K562 (cell line): ENCODE measurements at regions not wholly inside any gene's neighbourhood (a gene's known extent, or its start where the extent isn't known, plus 50 kb on each side); places are given as distances from the start of the nearest gene placed in this dataset.

Experiments used
- ATAC-seq: fragments of 200-7000 bp; cut with Tn5 transposase; 3 replicates; pipeline ENCODE4 v1.9.1; 2020; ENCODE audit warnings: moderate library complexity
- BruUV-seq: library from RNA; stranded (reverse); fragments of 400-500 nt; replicated peaks from 2 replicates; lab custom pipeline; 2021; lab: Mats Ljungman, UMichigan
- CTCF ChIA-PET: fragments of 300-600 bp; formaldehyde crosslinking; extraction: SDS; loops from one replicate; lab custom pipeline; 2021; ENCODE audit warnings: low intra/inter-chr PET ratio; lab: Yijun Ruan, JAX
- POLR2A ChIA-PET: fragments of 300-600, 350-650 bp; sonication (Branson Sonifier 250); formaldehyde crosslinking; extraction: SDS; loops from one replicate; lab custom pipeline; 2021; ENCODE audit warnings: antibody characterized with exemption, inconsistent platforms; lab: Yijun Ruan, JAX
- DNase-seq, 4 experiments: peaks; one replicate each; pipeline versions ENCODE4 v3.0.0 to v3.0.0-alpha.2; 2011 to 2018; ENCODE audit warnings: low spot score in 3 of 4, mixed read lengths in 3 of 4; ENCODE audit errors: extremely low read depth in 1 of 4
- FAIRE-seq: peaks from 2 replicates; lab custom pipeline; 2011; peaks lifted over from hg19 to GRCh38; lab: Jason Lieb, UNC
- H2AFZ ChIP-seq: 2 replicates; pipeline ENCODE4 v1.6.0; 2011; ENCODE audit warnings: low read depth, low read length, control low read depth, inconsistent platforms
- H3K27ac ChIP-seq: fragments of 200-600 bp; 3 replicates; pipeline ENCODE4 v1.8.0; 2011; ENCODE audit warnings: low read depth, mild to moderate bottlenecking, control low read depth, inconsistent platforms, low read length, moderate library complexity, mixed read lengths; ENCODE audit errors: extremely low read depth
- H3K27me3 ChIP-seq, 2 experiments: fragments of 300-600 bp in 1 of 2; 2 replicates in 1 of 2; 3 replicates in 1 of 2; pipeline versions ENCODE4 v1.6.0 to v1.8.0; 2011; ENCODE audit warnings: inconsistent platforms in 2 of 2, low read length in 2 of 2, mild to moderate bottlenecking in 1 of 2, mixed read lengths in 1 of 2, moderate library complexity in 1 of 2; ENCODE audit not compliant: control insufficient read depth in 2 of 2, insufficient read depth in 2 of 2
- H3K36me3 ChIP-seq: fragments of 300-600 bp; 3 replicates; pipeline ENCODE4 v1.8.0; 2011; ENCODE audit warnings: mild to moderate bottlenecking, low read length, inconsistent platforms; ENCODE audit not compliant: control insufficient read depth, insufficient read depth
- H3K4me1 ChIP-seq, 2 experiments: fragments of 200-600 bp in 1 of 2; replicated peaks in 1 of 2; 2 replicates in 1 of 2; 3 replicates in 1 of 2; pipeline versions ENCODE4 v1.5.1 to v1.8.0; 2011; ENCODE audit warnings: inconsistent platforms in 2 of 2, low read length in 2 of 2, mild to moderate bottlenecking in 1 of 2, mixed read lengths in 1 of 2, moderate library complexity in 1 of 2; ENCODE audit not compliant: control insufficient read depth in 2 of 2, insufficient read depth in 2 of 2
- H3K4me2 ChIP-seq: 2 replicates; pipeline ENCODE4 v1.6.1; 2011; ENCODE audit warnings: low read length, control low read depth, inconsistent platforms, mixed read lengths; ENCODE audit not compliant: insufficient read depth
- H3K4me3 ChIP-seq: fragments of 200-600 bp; sonication (generic), shearing (Covaris generic); 2 replicates; pipeline ENCODE4 v1.5.1; 2016; ENCODE audit warnings: control low read depth, inconsistent platforms
- H3K79me2 ChIP-seq: fragments of 200-600 bp; 3 replicates; pipeline ENCODE4 v1.8.0; 2011; ENCODE audit warnings: low read length, inconsistent platforms; ENCODE audit not compliant: control insufficient read depth, insufficient read depth
- H3K9ac ChIP-seq, 2 experiments: 2 replicates each; pipeline versions ENCODE4 v1.6.0 to v1.6.1; 2011; ENCODE audit warnings: low read depth in 2 of 2, low read length in 2 of 2, control low read depth in 1 of 2, inconsistent platforms in 1 of 2, mild to moderate bottlenecking in 1 of 2, mixed read lengths in 1 of 2; ENCODE audit not compliant: insufficient read depth in 1 of 2
- H3K9me1 ChIP-seq: one replicate; pipeline ENCODE4 v1.6.0; 2011; ENCODE audit warnings: inconsistent platforms, mild to moderate bottlenecking, low read length, moderate library complexity; ENCODE audit not compliant: control insufficient read depth, insufficient read depth
- H3K9me3 ChIP-seq: replicated peaks from 2 replicates; pipeline ENCODE4 v1.5.1; 2011; ENCODE audit warnings: low read depth, low read length, inconsistent platforms; ENCODE audit not compliant: control insufficient read depth, insufficient read depth
- H4K20me1 ChIP-seq: replicated peaks from 2 replicates; pipeline ENCODE4 v1.6.1; 2011; ENCODE audit warnings: low read length, inconsistent platforms, mixed read lengths; ENCODE audit not compliant: control insufficient read depth, insufficient read depth
- CHD4 ChIP-seq: fragments of 200-600 bp; sonication (generic); IDR thresholded peaks from 3 replicates; pipeline ENCODE4 v1.6.1; 2012; ENCODE audit warnings: low read depth, mild to moderate bottlenecking, mixed read lengths, low read length, inconsistent platforms; ENCODE audit not compliant: insufficient read depth, insufficient replicate concordance, poor library complexity, severe bottlenecking
- FOXM1 ChIP-seq, 2 experiments: fragments of 450-650 bp in 1 of 2; sonication (generic) in 1 of 2; formaldehyde crosslinking in 1 of 2; IDR thresholded peaks; 2 replicates each; pipeline versions ENCODE4 v1.6.1 to v1.9.0; 2017 to 2022; ENCODE audit warnings: low read depth in 2 of 2, mild to moderate bottlenecking in 2 of 2, missing genetic modification reagents in 1 of 2, moderate library complexity in 1 of 2
- KLF10 ChIP-seq: fragments of 250-450 bp; sonication (Bioruptor Pico); IDR thresholded peaks from 2 replicates; pipeline ENCODE4 v1.6.1; 2021; ENCODE audit warnings: matching md5 sums
- TAF1 ChIP-seq: IDR thresholded peaks from 2 replicates; pipeline ENCODE4 v1.6.1; 2011; ENCODE audit warnings: mild to moderate bottlenecking, low read length, moderate library complexity; ENCODE audit not compliant: insufficient read depth, control insufficient read depth, severe bottlenecking; ENCODE audit errors: extremely low read depth
- ZNF316 ChIP-seq: fragments of 450-650 bp; IDR thresholded peaks from 2 replicates; pipeline ENCODE4 v1.6.1; 2016
- WGBS: fragments of 100-300 bp; shearing (Covaris generic); methylation state at CpG from one replicate; pipeline ENCODE4 v1.1.6; 2016; ENCODE audit warnings: low coverage, mixed read lengths; ENCODE audit not compliant: insufficient coverage; ENCODE audit errors: missing lambda C conversion rate; 5-methylcytosine and 5-hydroxymethylcytosine counted together
- in situ Hi-C: fragments of 300-500 bp; cut with MboI; formaldehyde crosslinking; loops from 4 replicates; pipeline ENCODE4 v1.15.0; 2018; ENCODE audit warnings: inconsistent platforms, mixed read lengths
- intact Hi-C: fragments of 100-400 bp; cut with micrococcal nuclease; formaldehyde crosslinking; loops from 2 replicates; pipeline ENCODE4 v1.14.2; 2022
- TF ChIP-seq, protein P1 (sequence below): sonication (generic); formaldehyde crosslinking; IDR thresholded peaks from 2 replicates; pipeline ENCODE4 v1.8.0; 2022; ENCODE audit warnings: mild to moderate bottlenecking, missing genetic modification reagents
- TF ChIP-seq, protein P2 (sequence below): sonication (generic); formaldehyde crosslinking; IDR thresholded peaks from 2 replicates; pipeline ENCODE4 v1.8.1; 2023; ENCODE audit warnings: mild to moderate bottlenecking, missing genetic modification reagents

DNA sequence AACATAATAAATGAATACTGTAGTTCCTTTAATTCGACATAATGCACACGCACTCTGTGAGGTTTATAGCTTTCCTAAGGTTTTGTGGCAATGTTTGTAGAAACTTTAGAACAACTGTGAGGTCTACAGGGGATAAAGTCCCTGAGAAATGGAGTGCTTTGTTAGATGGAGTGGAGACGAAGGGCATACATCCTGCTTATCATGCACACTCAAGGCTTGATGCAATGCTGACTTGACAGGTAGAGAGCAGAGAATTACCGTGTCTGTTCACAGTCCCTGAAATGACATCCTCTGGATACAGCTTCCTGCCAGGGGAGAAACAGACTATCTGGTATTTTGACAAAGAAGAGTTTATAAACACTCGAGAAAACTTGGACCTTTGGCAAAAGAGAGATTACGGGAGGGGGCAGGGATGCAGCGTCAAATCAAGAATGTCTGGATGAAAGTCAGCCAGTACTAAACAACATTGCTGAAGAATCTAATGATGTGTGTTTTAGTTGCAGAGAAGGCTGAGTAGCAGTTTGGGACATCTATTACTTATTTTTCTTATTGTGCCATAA lies 766.9 kb upstream of the ZEB2 start:
- FAIRE-seq (no peak), ATAC-seq (peak; percentile 39; the same call in 1 of the 3 replicates), DNase-seq (no peak)
- Histone ChIP-seq H3K4me1 (peaks cover 0 to 2% of the 10 kb centered on the region in 2 experiments; a peak in 2 of 5 replicates), H2AFZ (peak overlapping the region; percentile 18; the same call in 1 of the 2 replicates), H3K27ac (no peak overlapping the region), H4K20me1 (no peaks in the 10 kb centered on the region), H3K9me3 (no peaks in the 10 kb centered on the region), H3K27me3 (no peaks in the 10 kb centered on the region), H3K9ac (no peak overlapping the region), H3K4me2 (no peak overlapping the region), H3K9me1 (no peaks in the 10 kb centered on the region), H3K36me3 (no peaks in the 10 kb centered on the region), H3K79me2 (no peaks in the 10 kb centered on the region), H3K4me3 (no peak overlapping the region)
- WGBS = 53% methylated on average over 7 of the region's 7 CpGs
- TF ChIP-seq KLF10 (CRISPR knock-in tag) (no peak), ZNF316 (peak; percentile 5; the same call in 1 of the 2 replicates)
- no TSS peak for BruUV-seq
- POLR2A ChIA-PET = no interaction called here
- CTCF ChIA-PET = no interaction called here
- intact Hi-C loops (no loop called here), in situ Hi-C loops (no loop called here)

DNA sequence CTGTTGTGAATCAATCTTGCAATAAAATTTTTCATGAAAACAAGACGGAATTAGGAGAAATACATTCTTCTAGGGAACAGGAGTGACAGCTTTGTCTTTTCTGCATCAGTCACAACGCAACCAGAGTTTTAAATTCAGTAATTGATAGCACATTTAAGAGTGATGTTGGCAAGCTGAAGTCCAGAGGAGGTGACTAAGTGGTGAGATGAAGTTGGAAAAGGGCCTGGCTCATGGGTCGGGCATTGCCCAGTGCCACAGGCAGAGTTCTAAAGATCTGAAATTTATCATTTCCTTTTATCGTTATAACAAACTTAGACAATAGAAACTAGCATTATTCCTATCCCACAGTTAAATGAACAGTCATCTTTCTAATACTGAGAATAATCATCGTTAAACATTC lies 764.6 kb upstream of the ZEB2 start:
- Histone ChIP-seq H3K79me2 (no peaks in the 10 kb centered on the region), H3K4me3 (no peak overlapping the region), H3K27ac (no peak overlapping the region), H3K4me2 (no peak overlapping the region), H2AFZ (no peak overlapping the region), H3K9ac (no peak overlapping the region), H3K9me3 (no peaks in the 10 kb centered on the region), H3K4me1 (peaks cover 0 to 2% of the 10 kb centered on the region in 2 experiments; a peak in 2 of 5 replicates), H4K20me1 (no peaks in the 10 kb centered on the region), H3K9me1 (no peaks in the 10 kb centered on the region), H3K36me3 (no peaks in the 10 kb centered on the region), H3K27me3 (no peaks in the 10 kb centered on the region)
- ChIA-PET CTCF (no interaction called here), POLR2A (no interaction called here)
- FAIRE-seq = no peak
- BruUV-seq = no TSS peak
- intact Hi-C loops (no loop called here), in situ Hi-C loops (no loop called here)
- no peak for ATAC-seq
- no peak for DNase-seq
- 47% methylated on average over 5 of the region's 5 CpGs for WGBS
- no peak for TF ChIP-seq FOXM1 (IDR thresholded peaks at IDR 0.05; ENCODE audit: low read depth)
- no peak for TF ChIP-seq FOXM1 (CRISPR knock-in tag; IDR thresholded peaks at IDR 0.05; ENCODE audit: low read depth)
- TF ChIP-seq, protein P1, sequence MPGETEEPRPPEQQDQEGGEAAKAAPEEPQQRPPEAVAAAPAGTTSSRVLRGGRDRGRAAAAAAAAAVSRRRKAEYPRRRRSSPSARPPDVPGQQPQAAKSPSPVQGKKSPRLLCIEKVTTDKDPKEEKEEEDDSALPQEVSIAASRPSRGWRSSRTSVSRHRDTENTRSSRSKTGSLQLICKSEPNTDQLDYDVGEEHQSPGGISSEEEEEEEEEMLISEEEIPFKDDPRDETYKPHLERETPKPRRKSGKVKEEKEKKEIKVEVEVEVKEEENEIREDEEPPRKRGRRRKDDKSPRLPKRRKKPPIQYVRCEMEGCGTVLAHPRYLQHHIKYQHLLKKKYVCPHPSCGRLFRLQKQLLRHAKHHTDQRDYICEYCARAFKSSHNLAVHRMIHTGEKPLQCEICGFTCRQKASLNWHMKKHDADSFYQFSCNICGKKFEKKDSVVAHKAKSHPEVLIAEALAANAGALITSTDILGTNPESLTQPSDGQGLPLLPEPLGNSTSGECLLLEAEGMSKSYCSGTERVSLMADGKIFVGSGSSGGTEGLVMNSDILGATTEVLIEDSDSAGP = no peak
- no peak for TF ChIP-seq TAF1
- TF ChIP-seq CHD4 = no peak
- TF ChIP-seq, protein P2, sequence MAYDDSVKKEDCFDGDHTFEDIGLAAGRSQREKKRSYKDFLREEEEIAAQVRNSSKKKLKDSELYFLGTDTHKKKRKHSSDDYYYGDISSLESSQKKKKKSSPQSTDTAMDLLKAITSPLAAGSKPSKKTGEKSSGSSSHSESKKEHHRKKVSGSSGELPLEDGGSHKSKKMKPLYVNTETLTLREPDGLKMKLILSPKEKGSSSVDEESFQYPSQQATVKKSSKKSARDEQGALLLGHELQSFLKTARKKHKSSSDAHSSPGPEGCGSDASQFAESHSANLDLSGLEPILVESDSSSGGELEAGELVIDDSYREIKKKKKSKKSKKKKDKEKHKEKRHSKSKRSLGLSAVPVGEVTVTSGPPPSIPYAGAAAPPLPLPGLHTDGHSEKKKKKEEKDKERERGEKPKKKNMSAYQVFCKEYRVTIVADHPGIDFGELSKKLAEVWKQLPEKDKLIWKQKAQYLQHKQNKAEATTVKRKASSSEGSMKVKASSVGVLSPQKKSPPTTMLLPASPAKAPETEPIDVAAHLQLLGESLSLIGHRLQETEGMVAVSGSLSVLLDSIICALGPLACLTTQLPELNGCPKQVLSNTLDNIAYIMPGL = no peak
